SU-DHL-6 (cell line): ENCODE measurements at regions not wholly inside any gene's neighbourhood (a gene's known extent, or its start where the extent isn't known, plus 50 kb on each side); places are given as distances from the start of the nearest gene placed in this dataset.

Experiments
- H2AFZ ChIP-seq: fragments of 200-600 bp; sonication (generic); 2 replicates; pipeline ENCODE4 v1.6.1; 2014; ENCODE audit warnings: low read depth, mild to moderate bottlenecking, moderate library complexity, mixed read lengths, antibody characterized with exemption, low read length; ENCODE audit not compliant: severe bottlenecking
- H3F3A ChIP-seq: fragments of 200-600 bp; shearing (Covaris generic); 2 replicates; pipeline ENCODE4 v1.6.0; 2016; ENCODE audit warnings: antibody characterized with exemption, mild to moderate bottlenecking; ENCODE audit not compliant: insufficient read depth
- H3K27ac ChIP-seq: fragments of 200-600 bp; sonication (generic); 2 replicates; pipeline ENCODE4 v1.5.1; 2016; ENCODE audit warnings: low read depth, mild to moderate bottlenecking, low read length, moderate library complexity, mixed read lengths
- H3K27me3 ChIP-seq: fragments of 200-600 bp; sonication (generic), shearing (Covaris generic); 2 replicates; pipeline ENCODE4 v1.6.0; 2014; ENCODE audit warnings: mild to moderate bottlenecking, low read length
- H3K36me3 ChIP-seq: fragments of 200-600 bp; sonication (generic); 2 replicates; pipeline ENCODE4 v1.6.1; 2014; ENCODE audit warnings: mild to moderate bottlenecking, low read length, mixed read lengths
- H3K4me2 ChIP-seq: fragments of 300-600, 200-600 bp; shearing (Covaris generic), sonication (generic); 2 replicates; pipeline ENCODE4 v1.6.0; 2014; ENCODE audit warnings: low read length, low read depth, mild to moderate bottlenecking; ENCODE audit not compliant: poor library complexity, severe bottlenecking
- H3K4me3 ChIP-seq: fragments of 200-600 bp; sonication (generic); 2 replicates; pipeline ENCODE4 v1.5.1; 2014; ENCODE audit warnings: antibody characterized with exemption, low read length, mild to moderate bottlenecking, mixed read lengths; ENCODE audit not compliant: insufficient read depth, poor library complexity, severe bottlenecking
- H3K79me2 ChIP-seq: fragments of 200-600 bp; sonication (generic); 2 replicates; pipeline ENCODE4 v1.6.1; 2014; ENCODE audit warnings: mild to moderate bottlenecking, low read length, moderate library complexity; ENCODE audit not compliant: insufficient read depth
- H3K9ac ChIP-seq: fragments of 200-600 bp; sonication (generic); 2 replicates; pipeline ENCODE4 v1.7.0; 2014; ENCODE audit warnings: mild to moderate bottlenecking, low read length
- H3K9me2 ChIP-seq: fragments of 200-600 bp; sonication (generic); replicated peaks from 2 replicates; pipeline ENCODE4 v1.6.1; 2014; ENCODE audit warnings: low read length; ENCODE audit not compliant: insufficient read depth
- H3K9me3 ChIP-seq: fragments of 200-600 bp; sonication (generic); 2 replicates; pipeline ENCODE4 v1.6.1; 2014; ENCODE audit warnings: low read length, mixed read lengths; ENCODE audit not compliant: insufficient read depth
- H4K20me1 ChIP-seq: fragments of 200-600 bp; sonication (generic); 2 replicates; pipeline ENCODE4 v1.6.1; 2014; ENCODE audit warnings: low read depth, mild to moderate bottlenecking, antibody characterized with exemption, low read length, moderate library complexity, mixed read lengths
- EZH2phosphoT487 ChIP-seq: fragments of 200-600 bp; sonication (generic), shearing (Covaris generic); conservative IDR thresholded peaks from 2 replicates; pipeline ENCODE4 v1.6.1; 2018; ENCODE audit warnings: mild to moderate bottlenecking, antibody characterized with exemption, low read length, moderate library complexity, mixed read lengths
- TF ChIP-seq, protein P1 (sequence below): fragments of 200-600 bp; sonication (generic); IDR thresholded peaks from one replicate; pipeline ENCODE4 v1.5.1; 2017; ENCODE audit warnings: antibody characterized with exemption, mild to moderate bottlenecking, low read length, moderate library complexity; ENCODE audit not compliant: insufficient read depth, poor library complexity, severe bottlenecking

DNA sequence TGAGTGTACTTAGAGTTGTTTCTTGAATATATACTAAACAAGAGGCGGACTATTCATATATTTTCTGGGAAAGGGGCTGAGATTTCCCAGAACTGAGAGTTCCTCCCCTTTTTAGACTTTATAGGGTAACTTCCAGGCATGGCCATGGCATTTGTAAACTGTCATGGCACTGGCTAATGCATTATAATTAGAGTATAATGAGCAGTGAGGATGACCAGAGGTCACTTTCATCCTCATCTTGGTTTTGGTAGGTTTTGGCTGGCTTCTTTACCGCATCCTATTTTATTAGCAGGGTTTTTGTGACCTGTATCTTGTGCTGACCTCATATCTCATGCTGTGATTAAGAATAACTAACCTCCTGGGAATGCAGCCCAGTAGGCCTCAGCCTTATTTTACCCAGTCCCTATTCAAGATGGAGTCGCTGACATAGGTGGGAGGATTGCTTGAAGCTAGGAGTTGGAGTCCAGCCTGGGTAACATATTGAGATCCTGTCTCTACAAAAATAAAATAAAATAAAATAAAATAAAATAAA, 91.4 kb downstream of the MOBP start:
- Histone ChIP-seq H3K4me2 (no peak overlapping the region), H3K9me3 (no peaks in the 10 kb centered on the region), H3K27ac (no peak overlapping the region), H4K20me1 (no peaks in the 10 kb centered on the region), H3K9ac (no peak overlapping the region), H3K36me3 (no peaks in the 10 kb centered on the region), H2AFZ (no peak overlapping the region), H3F3A (no peaks in the 10 kb centered on the region), H3K9me2 (no peaks in the 10 kb centered on the region), H3K4me3 (no peak overlapping the region), H3K27me3 (no peaks in the 10 kb centered on the region), H3K79me2 (no peaks in the 10 kb centered on the region)
- TF ChIP-seq, protein P1, sequence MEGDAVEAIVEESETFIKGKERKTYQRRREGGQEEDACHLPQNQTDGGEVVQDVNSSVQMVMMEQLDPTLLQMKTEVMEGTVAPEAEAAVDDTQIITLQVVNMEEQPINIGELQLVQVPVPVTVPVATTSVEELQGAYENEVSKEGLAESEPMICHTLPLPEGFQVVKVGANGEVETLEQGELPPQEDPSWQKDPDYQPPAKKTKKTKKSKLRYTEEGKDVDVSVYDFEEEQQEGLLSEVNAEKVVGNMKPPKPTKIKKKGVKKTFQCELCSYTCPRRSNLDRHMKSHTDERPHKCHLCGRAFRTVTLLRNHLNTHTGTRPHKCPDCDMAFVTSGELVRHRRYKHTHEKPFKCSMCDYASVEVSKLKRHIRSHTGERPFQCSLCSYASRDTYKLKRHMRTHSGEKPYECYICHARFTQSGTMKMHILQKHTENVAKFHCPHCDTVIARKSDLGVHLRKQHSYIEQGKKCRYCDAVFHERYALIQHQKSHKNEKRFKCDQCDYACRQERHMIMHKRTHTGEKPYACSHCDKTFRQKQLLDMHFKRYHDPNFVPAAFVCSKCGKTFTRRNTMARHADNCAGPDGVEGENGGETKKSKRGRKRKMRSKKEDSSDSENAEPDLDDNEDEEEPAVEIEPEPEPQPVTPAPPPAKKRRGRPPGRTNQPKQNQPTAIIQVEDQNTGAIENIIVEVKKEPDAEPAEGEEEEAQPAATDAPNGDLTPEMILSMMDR = no peak
- TF ChIP-seq EZH2phosphoT487 = no peak

DNA sequence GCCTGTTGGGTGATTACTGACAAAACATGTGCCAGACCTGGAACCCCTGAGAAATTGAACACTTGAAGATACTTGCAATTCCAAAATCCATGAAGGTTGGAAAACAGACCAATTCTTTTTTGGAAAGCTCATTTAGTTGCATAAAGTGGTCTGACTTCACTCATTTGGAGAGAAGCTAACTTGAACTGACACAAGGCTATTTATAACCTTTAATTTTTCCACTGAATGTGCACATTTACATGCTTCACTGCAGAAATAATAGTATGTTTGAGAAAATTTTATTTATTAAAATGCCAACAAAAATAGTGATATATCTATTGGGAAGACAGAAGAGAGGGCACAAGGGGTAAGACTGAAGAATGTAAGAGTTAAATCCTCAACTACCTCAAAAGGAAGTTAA, 92.1 kb downstream of the MOBP start:
- no peaks in the 10 kb centered on the region for H3F3A ChIP-seq
- no peak overlapping the region for H2AFZ ChIP-seq
- H3K9ac ChIP-seq = no peak overlapping the region
- no peaks in the 10 kb centered on the region for H4K20me1 ChIP-seq
- H3K9me2 ChIP-seq = no peaks in the 10 kb centered on the region
- H3K4me3 ChIP-seq = no peak overlapping the region
- H3K27me3 ChIP-seq = no peaks in the 10 kb centered on the region
- H3K79me2 ChIP-seq = no peaks in the 10 kb centered on the region
- no peaks in the 10 kb centered on the region for H3K36me3 ChIP-seq
- TF ChIP-seq, protein P1 = no peak
- no peak for TF ChIP-seq EZH2phosphoT487
- H3K9me3 ChIP-seq = no peaks in the 10 kb centered on the region
- no peak overlapping the region for H3K27ac ChIP-seq
- H3K4me2 ChIP-seq = no peak overlapping the region

DNA sequence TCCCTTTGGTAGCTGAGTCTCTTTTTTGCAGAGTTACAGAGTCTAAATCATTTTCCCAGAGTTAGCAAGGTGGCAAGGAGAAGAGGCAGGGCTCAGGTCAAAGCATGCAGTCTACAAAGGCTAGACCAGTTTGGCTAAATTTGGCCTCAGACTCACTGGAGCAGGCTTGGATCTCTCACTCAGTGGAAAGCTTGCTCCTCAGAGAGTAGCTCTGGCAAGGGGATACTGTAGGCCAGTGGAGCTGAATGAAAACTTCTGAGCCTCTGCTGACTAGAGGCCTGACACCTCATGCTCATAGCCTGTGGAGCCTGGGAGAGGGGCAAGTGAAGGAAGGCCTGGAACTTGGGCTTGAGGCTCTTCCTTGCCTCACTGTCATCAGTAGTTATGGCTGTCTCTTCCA, 101.0 kb downstream of the MOBP start:
- Histone ChIP-seq H3K79me2 (no peaks in the 10 kb centered on the region), H4K20me1 (no peaks in the 10 kb centered on the region), H3K4me2 (no peak overlapping the region), H3K9ac (no peak overlapping the region), H3K36me3 (no peaks in the 10 kb centered on the region), H3K27ac (no peak overlapping the region), H3K9me2 (no peaks in the 10 kb centered on the region), H3K4me3 (no peak overlapping the region), H3F3A (no peaks in the 10 kb centered on the region), H3K9me3 (no peaks in the 10 kb centered on the region), H2AFZ (no peak overlapping the region), H3K27me3 (no peaks in the 10 kb centered on the region)
- no peak for TF ChIP-seq EZH2phosphoT487
- TF ChIP-seq, protein P1 = no peak
